ENCODE measurements at regions not wholly inside any gene's neighbourhood (a gene's known extent, or its start where the extent isn't known, plus 50 kb on each side); places are given as distances from the start of the nearest gene placed in this dataset.

- no peak for TF ChIP-seq POLR2A (IDR thresholded peaks at IDR 0.05; ENCODE audit: low read depth, low read length)
- no peak for TF ChIP-seq TAF1 (IDR thresholded peaks at IDR 0.05; ENCODE audit: low read depth, low read length)
- no peak for TF ChIP-seq POU2F2 (IDR thresholded peaks at IDR 0.05; ENCODE audit: low read depth, low read length)
- no peak for TF ChIP-seq POLR2AphosphoS5 (IDR thresholded peaks at IDR 0.05; ENCODE audit: low read depth, low read length)
Observed at GRCh38 chr17:70366386-70366785, 197.1 kb downstream of the KCNJ2 start.
